ENCODE measurements at regions not wholly inside any gene's neighbourhood (a gene's known extent, or its start where the extent isn't known, plus 50 kb on each side); places are given as distances from the start of the nearest gene placed in this dataset.

- no TSS peak for BruUV-seq (replicated peaks)
- H3K27me3 ChIP-seq (ENCODE audit: control insufficient read depth, insufficient read depth, low read length): no peaks in the 10 kb centered on the region
- ChIA-PET POLR2A (ENCODE audit: unreplicated experiment) (no interaction called here), CTCF (no interaction called here)
- H3K27ac ChIP-seq (ENCODE audit: insufficient read depth, low read length): no peak overlapping the region
- TF ChIP-seq CEBPB (IDR thresholded peaks at IDR 0.05; ENCODE audit: low read depth, low read length) (peak; percentile 58), RAD21 (IDR thresholded peaks at IDR 0.05; ENCODE audit: low read length) (no peak)
- no peaks in the 10 kb centered on the region for H4K20me1 ChIP-seq (ENCODE audit: insufficient read depth, low read length)
- no peak overlapping the region for H4K91ac ChIP-seq (ENCODE audit: insufficient read depth, low read depth, low read length)
- peak; percentile 68 for DNase-seq
- in situ Hi-C loops (cut with MboI; ENCODE audit: low sequenced_read_pairs) (no loop called here), intact Hi-C loops (cut with micrococcal nuclease) (no loop called here), dilution Hi-C loops (cut with HindIII; ENCODE audit: low sequenced_read_pairs, unreplicated experiment) (no loop called here)
- H3K56ac ChIP-seq (ENCODE audit: extremely low read depth, insufficient read depth, low read length): no peak overlapping the region
- no peak overlapping the region for H4K5ac ChIP-seq (ENCODE audit: low read depth, low read length)
- no CpG with 5 or more reads among the region's 4 CpGs for WGBS, 2 experiments (ENCODE audit: extremely low coverage in 2 of 2, insufficient read length in 1 of 2)
- no peak overlapping the region for H3K9ac ChIP-seq (ENCODE audit: low read depth, low read length)
- ATAC-seq (ENCODE audit: low read depth): no peak
- no peaks in the 10 kb centered on the region for H3K36me3 ChIP-seq (ENCODE audit: control insufficient read depth, insufficient read depth, low read length)
- no peak overlapping the region for H2AK9ac ChIP-seq (replicated peaks; ENCODE audit: low read depth, low read length, poor library complexity)
- no peak overlapping the region for H2BK120ac ChIP-seq (ENCODE audit: low read depth, low read length)
- no peak overlapping the region for H3K4me3 ChIP-seq (ENCODE audit: insufficient read depth, low read depth, low read length)
- H2BK5ac ChIP-seq (ENCODE audit: low read depth, low read length, poor library complexity, severe bottlenecking): no peak overlapping the region
- H3K9me3 ChIP-seq (ENCODE audit: control insufficient read depth, insufficient read depth, low read length): no peaks in the 10 kb centered on the region
- no peak overlapping the region for H3K23ac ChIP-seq (ENCODE audit: low read depth, low read length)
- no peak overlapping the region for H3K14ac ChIP-seq (replicated peaks; ENCODE audit: low read depth, low read length)
- H3K79me1 ChIP-seq (ENCODE audit: low read depth in 1 of 2, low read length in 2 of 2): no peaks in the 10 kb centered on the region
- H3K18ac ChIP-seq (ENCODE audit: low read depth, low read length): no peak overlapping the region; the same call in 1 of the 2 replicates
- no peak overlapping the region for H2BK20ac ChIP-seq (ENCODE audit: low read depth, low read length)
- H3K9me1 ChIP-seq (ENCODE audit: insufficient read depth, low read length): no peaks in the 10 kb centered on the region
- peaks cover 3% of the 10 kb centered on the region; the same call in 1 of the 2 replicates for H3K4me1 ChIP-seq (ENCODE audit: control insufficient read depth, insufficient read depth, low read length)
- H3K4me2 ChIP-seq (ENCODE audit: low read depth, low read length): no peak overlapping the region
- H2BK15ac ChIP-seq (ENCODE audit: low read depth, low read length): no peak overlapping the region
- no peak overlapping the region for H2AFZ ChIP-seq (replicated peaks; ENCODE audit: low read length, poor library complexity)
- no peak overlapping the region for H4K8ac ChIP-seq (ENCODE audit: low read depth in 2 of 2, low read length in 2 of 2)
- H2AK5ac ChIP-seq (ENCODE audit: low read depth, low read length): no peak overlapping the region
- no peak overlapping the region for H3K4ac ChIP-seq (ENCODE audit: low read depth, low read length)
Observed at GRCh38 chr20:11118802-11119380, 445.1 kb upstream of the JAG1 start.
